Stimulated activated naive CD8-positive, alpha-beta T cell treated with anti-CD3 and anti-CD28 coated beads, Interleukin-15, Interleukin-2, amounts not matched to agents 100 ng/mL and 50 ng/mL, for 24 hours (primary cell): ENCODE measurements at regions not wholly inside any gene's neighbourhood (a gene's known extent, or its start where the extent isn't known, plus 50 kb on each side); places are given as distances from the start of the nearest gene placed in this dataset.

Experiments
- H3K27ac Mint-ChIP-seq: one replicate; pipeline ENCODE4 v1.8.0; 2021; ENCODE audit warnings: mild to moderate bottlenecking, mixed read lengths
- H3K27me3 Mint-ChIP-seq: one replicate; pipeline ENCODE4 v1.8.0; 2021; ENCODE audit warnings: mixed read lengths
- H3K36me3 Mint-ChIP-seq: one replicate; pipeline ENCODE4 v1.8.0; 2021; ENCODE audit warnings: low read depth, mixed read lengths
- H3K4me1 Mint-ChIP-seq: one replicate; pipeline ENCODE4 v1.8.0; 2021; ENCODE audit warnings: low read depth, mixed read lengths
- H3K4me3 Mint-ChIP-seq: one replicate; pipeline ENCODE4 v1.8.0; 2021; ENCODE audit warnings: mild to moderate bottlenecking, mixed read lengths
- H3K9me3 Mint-ChIP-seq: one replicate; pipeline ENCODE4 v1.8.0; 2021; ENCODE audit warnings: mixed read lengths

DNA sequence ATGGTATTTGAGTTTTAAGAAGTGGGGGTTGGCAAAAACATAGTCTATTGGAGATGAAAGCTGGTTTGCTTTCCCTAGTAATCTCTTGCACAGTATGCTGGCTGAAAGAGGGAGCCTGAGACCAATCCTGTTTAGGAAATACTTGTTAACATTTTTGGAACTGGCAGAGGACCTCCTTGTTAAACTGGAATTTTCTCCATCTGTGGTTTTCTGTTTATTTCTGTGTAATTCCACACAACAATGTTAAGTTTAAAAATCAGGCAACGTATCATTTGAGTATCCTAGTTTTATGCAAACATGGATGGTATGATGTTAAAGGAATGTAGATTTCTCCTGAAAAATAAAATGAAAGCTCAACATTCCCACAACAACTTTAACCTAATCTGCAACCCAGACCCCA is 536.0 kb upstream of the TBL1XR1 start:
- Mint-ChIP-seq H3K9me3 (peaks cover 4% of the 10 kb centered on the region), H3K4me3 (no peak overlapping the region), H3K27ac (no peak overlapping the region), H3K27me3 (no peaks in the 10 kb centered on the region), H3K4me1 (peaks cover 21% of the 10 kb centered on the region), H3K36me3 (no peaks in the 10 kb centered on the region)

DNA sequence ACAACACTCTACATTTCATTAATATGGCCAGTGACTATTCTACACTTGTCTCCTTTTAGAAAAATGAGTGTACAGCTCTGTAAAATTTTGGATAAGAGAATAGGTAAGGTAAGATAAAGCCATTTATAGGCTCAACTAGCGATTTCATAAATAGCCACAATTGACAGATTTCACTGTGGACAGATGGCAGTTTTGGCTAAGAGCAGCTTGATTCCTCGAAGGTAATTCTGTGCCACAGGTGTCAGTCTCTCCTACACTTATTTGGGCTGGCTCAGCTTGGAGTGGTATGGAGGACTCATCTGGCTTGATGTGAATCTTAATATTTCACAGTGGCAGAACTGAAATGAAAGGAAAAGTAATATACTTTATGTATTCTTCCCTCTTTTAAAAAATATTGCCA is 536.7 kb upstream of the TBL1XR1 start:
- Mint-ChIP-seq H3K27me3 (no peaks in the 10 kb centered on the region), H3K4me1 (peaks cover 18% of the 10 kb centered on the region), H3K9me3 (peaks cover under 1% of the 10 kb centered on the region), H3K27ac (no peak overlapping the region), H3K36me3 (no peaks in the 10 kb centered on the region), H3K4me3 (no peak overlapping the region)

DNA sequence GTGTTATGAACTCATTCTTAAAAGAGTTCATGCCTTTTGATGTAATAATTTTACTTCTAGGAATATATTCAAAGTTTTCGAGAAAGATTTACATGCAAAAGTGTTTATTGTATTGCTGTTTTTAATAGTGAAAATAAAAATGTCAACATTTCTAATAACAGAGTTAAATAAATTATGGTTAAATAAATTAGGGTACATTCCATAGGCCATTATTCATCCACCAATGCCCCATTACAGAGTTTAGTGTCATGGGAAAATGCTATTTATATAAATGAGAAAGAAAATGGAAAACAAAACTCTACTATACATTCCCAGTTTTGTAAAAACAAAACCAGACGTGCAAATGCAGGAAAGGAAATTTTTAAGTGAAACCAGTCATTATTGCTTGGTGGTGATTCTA is 538.1 kb upstream of the TBL1XR1 start:
- H3K27ac Mint-ChIP-seq: no peak overlapping the region
- H3K27me3 Mint-ChIP-seq: no peaks in the 10 kb centered on the region
- H3K36me3 Mint-ChIP-seq: no peaks in the 10 kb centered on the region
- H3K4me1 Mint-ChIP-seq: peaks cover 14% of the 10 kb centered on the region
- H3K4me3 Mint-ChIP-seq: no peak overlapping the region
- H3K9me3 Mint-ChIP-seq: no peaks in the 10 kb centered on the region

GRCh38 chr3:177739461-177739860 is 542.2 kb upstream of the TBL1XR1 start:
- H3K9me3 Mint-ChIP-seq: no peaks in the 10 kb centered on the region
- no peaks in the 10 kb centered on the region for H3K36me3 Mint-ChIP-seq
- no peaks in the 10 kb centered on the region for H3K4me1 Mint-ChIP-seq
- H3K27ac Mint-ChIP-seq: no peak overlapping the region
- H3K4me3 Mint-ChIP-seq: no peak overlapping the region
- H3K27me3 Mint-ChIP-seq: no peaks in the 10 kb centered on the region

- Mint-ChIP-seq H3K9me3 (no peaks in the 10 kb centered on the region), H3K27ac (no peak overlapping the region), H3K4me1 (no peaks in the 10 kb centered on the region), H3K27me3 (no peaks in the 10 kb centered on the region), H3K36me3 (no peaks in the 10 kb centered on the region), H3K4me3 (no peak overlapping the region)
These were observed 543.0 kb upstream of the TBL1XR1 start for GRCh38 chr3:177740254-177740653.

DNA sequence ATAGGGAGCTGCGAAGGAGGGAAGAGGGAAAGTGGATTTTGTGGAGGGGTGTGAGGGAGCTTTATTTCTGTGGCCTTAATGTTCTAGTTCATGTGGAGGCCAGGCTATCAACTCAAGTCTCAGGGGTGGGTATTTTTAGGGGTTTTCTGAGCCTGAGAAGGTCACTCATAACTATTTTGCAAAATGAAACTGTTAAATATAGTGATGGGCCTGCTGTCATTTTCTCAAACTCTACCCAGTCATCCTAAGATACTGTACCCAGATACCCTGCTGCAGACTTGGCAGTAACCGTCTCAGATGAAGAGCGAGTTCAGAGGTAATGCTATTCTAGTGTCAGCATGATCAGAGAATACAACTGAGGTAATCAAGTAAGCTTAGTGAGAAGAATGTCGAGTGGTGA is 545.0 kb upstream of the TBL1XR1 start:
- no peaks in the 10 kb centered on the region for H3K27me3 Mint-ChIP-seq
- no peak overlapping the region for H3K4me3 Mint-ChIP-seq
- no peaks in the 10 kb centered on the region for H3K9me3 Mint-ChIP-seq
- H3K27ac Mint-ChIP-seq: no peak overlapping the region
- H3K4me1 Mint-ChIP-seq: no peaks in the 10 kb centered on the region
- H3K36me3 Mint-ChIP-seq: no peaks in the 10 kb centered on the region

DNA sequence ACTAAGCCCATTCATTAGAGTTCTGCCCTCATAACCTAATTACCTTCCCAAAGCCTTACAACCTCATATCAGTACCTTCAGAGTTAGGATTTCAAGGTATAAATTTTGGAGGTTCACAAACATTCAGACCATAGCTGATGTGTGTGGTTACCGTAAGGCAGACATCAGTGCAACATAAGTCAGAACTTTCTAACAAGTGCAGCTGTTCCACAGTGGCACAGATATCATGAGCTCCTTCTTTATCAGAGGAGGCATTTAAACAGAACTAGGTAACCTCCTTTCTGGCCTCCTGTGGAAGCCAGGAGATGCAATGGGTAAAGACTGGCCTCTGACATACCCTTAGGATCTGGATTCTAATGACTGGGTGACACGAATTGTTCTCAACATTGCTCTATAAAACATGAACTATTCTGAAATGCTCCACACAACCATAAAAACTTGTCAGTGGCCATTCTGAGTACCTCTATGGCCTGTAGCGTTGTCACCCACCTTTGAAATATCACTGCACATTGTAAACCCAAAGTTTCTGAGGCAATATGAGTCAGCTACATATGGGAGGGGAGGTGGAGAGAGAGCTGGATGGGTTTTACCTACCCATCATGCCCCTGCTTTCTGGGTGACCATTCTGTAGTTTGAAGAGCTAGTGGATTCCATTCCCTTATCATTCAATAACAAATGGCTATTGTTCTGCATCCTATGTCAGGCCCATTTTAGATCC is 546.0 kb upstream of the TBL1XR1 start:
- H3K4me1 Mint-ChIP-seq: no peaks in the 10 kb centered on the region
- H3K36me3 Mint-ChIP-seq: no peaks in the 10 kb centered on the region
- no peak overlapping the region for H3K4me3 Mint-ChIP-seq
- H3K27me3 Mint-ChIP-seq: no peaks in the 10 kb centered on the region
- H3K9me3 Mint-ChIP-seq: no peaks in the 10 kb centered on the region
- H3K27ac Mint-ChIP-seq: no peak overlapping the region

DNA sequence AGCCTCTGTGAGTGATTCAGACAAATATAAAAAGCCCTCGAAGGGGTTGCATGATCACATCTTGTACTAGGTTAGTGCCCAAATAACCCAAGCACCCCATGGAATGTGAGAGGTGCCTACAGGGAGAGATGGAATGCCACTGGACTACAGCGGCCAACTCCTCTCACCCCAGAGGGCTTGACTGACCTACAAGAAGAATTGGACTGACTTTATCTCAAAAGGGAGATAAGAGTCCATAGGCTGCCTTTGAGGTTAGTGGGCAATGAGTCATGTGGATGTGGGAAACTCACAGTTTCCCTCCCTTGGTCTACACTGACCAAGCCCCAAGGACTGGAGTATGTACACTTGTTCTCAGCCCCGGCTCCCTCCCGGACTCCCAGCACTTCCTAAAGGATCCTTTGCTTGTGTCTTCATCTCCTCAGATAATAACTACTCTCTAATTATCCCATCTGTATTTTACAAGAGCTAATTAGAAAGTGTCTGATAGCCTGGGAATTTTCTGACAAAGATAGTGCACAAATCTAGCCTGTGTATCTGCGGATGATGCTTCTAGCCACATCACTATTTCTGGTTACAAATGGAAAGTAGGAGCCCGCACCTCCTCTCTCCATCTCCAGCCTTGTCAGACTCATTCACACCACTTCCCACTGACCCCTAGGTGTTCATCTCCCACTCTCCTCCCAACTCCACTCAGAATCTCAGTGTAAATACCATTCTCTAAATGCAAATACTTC is 547.8 kb upstream of the TBL1XR1 start:
- H3K9me3 Mint-ChIP-seq: no peaks in the 10 kb centered on the region
- H3K36me3 Mint-ChIP-seq: no peaks in the 10 kb centered on the region
- H3K4me1 Mint-ChIP-seq: no peaks in the 10 kb centered on the region
- no peak overlapping the region for H3K4me3 Mint-ChIP-seq
- H3K27me3 Mint-ChIP-seq: no peaks in the 10 kb centered on the region
- no peak overlapping the region for H3K27ac Mint-ChIP-seq

GRCh38 chr3:177745607-177746005 is 548.3 kb upstream of the TBL1XR1 start:
- H3K9me3 Mint-ChIP-seq: no peaks in the 10 kb centered on the region
- no peaks in the 10 kb centered on the region for H3K4me1 Mint-ChIP-seq
- H3K4me3 Mint-ChIP-seq: no peak overlapping the region

DNA sequence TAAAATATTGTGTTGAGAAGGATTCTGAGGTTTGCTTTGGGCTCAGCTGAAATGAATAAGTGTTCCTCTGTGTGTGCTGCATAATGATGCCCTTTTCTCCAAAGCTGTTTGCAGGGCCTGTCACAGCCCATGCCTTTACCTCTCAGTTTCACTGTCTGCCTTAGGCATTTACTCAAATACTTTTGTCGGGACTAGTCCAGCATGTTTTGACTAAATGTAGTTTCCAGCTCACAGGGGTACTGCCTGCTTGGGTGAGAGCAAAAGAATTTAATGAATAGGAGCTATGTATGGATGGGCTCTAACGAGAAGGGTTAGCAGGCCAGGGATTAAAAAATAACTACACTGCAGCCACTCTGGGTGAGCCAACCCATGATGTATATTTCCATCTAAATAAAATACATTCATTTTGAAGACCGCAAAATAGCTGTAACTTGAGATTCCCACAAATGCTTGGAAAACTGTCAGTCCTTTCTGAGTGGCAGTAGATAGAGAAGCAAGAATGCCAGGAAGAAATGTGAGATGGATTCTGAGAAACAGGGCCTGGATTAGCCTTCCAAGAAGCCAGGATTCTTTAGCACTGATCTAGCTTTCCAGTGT is 549.2 kb upstream of the TBL1XR1 start:
- no peaks in the 10 kb centered on the region for H3K27me3 Mint-ChIP-seq
- no peaks in the 10 kb centered on the region for H3K36me3 Mint-ChIP-seq
- no peak overlapping the region for H3K27ac Mint-ChIP-seq
- H3K9me3 Mint-ChIP-seq: no peaks in the 10 kb centered on the region
- no peaks in the 10 kb centered on the region for H3K4me1 Mint-ChIP-seq
- H3K4me3 Mint-ChIP-seq: no peak overlapping the region

More at GRCh38 chr3:177745607-177746005, 548.3 kb upstream of the TBL1XR1 start:
- H3K27ac Mint-ChIP-seq: no peak overlapping the region
- no peaks in the 10 kb centered on the region for H3K27me3 Mint-ChIP-seq
- no peaks in the 10 kb centered on the region for H3K36me3 Mint-ChIP-seq

DNA sequence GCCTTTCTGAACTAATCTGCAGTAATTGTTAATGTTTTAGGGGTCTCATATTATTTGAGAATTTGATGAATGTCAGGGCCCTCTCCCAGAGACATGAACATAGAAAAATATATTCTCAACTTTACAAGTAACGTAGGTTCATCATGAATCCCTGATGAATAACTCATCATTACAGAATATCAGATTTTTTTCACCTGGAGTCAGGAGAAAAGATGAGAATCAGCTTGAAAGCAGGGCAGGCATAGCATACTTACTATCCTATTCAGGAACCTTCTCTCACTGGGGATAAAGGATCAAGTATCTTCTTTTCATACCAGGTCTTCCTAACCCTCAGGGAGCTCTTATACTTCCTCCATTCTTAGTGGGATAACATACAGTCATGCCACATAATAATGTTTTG is 552.6 kb upstream of the TBL1XR1 start:
- H3K36me3 Mint-ChIP-seq: no peaks in the 10 kb centered on the region

DNA sequence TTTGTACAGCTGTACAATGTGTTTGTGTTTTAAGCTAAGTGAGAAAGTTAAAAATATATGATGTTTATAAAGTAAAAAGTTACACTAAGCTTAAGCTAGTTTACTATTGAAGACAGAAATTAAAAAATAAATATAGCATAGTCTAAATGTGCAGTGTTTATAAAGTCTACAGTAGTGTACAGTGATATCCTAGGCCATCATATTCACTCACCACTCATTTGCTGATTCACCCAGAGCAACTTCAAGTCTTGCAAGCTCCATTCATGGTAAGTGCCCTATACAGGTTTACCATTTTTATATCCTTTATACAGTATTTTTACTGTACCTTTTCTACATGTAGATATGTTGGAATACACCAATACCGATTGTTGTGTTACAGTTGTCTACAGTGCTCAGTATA is 553.2 kb upstream of the TBL1XR1 start:
- Mint-ChIP-seq H3K4me3 (no peak overlapping the region), H3K4me1 (peaks cover 6% of the 10 kb centered on the region), H3K27ac (no peak overlapping the region), H3K36me3 (no peaks in the 10 kb centered on the region), H3K9me3 (no peaks in the 10 kb centered on the region), H3K27me3 (no peaks in the 10 kb centered on the region)

More for the DNA sequence above, 552.6 kb upstream of the TBL1XR1 start:
- Mint-ChIP-seq H3K9me3 (no peaks in the 10 kb centered on the region), H3K27me3 (no peaks in the 10 kb centered on the region), H3K4me1 (peaks cover 6% of the 10 kb centered on the region), H3K27ac (no peak overlapping the region), H3K4me3 (no peak overlapping the region)

GRCh38 chr3:177751770-177752169 is 554.5 kb upstream of the TBL1XR1 start:
- Mint-ChIP-seq H3K4me3 (no peak overlapping the region), H3K27me3 (no peaks in the 10 kb centered on the region), H3K9me3 (no peaks in the 10 kb centered on the region), H3K27ac (no peak overlapping the region), H3K4me1 (peaks cover 6% of the 10 kb centered on the region), H3K36me3 (no peaks in the 10 kb centered on the region)

- Mint-ChIP-seq H3K4me3 (no peak overlapping the region), H3K36me3 (no peaks in the 10 kb centered on the region), H3K27ac (no peak overlapping the region), H3K27me3 (no peaks in the 10 kb centered on the region), H3K9me3 (no peaks in the 10 kb centered on the region), H3K4me1 (peaks cover 6% of the 10 kb centered on the region)
These were observed 555.5 kb upstream of the TBL1XR1 start for GRCh38 chr3:177752831-177753230.

DNA sequence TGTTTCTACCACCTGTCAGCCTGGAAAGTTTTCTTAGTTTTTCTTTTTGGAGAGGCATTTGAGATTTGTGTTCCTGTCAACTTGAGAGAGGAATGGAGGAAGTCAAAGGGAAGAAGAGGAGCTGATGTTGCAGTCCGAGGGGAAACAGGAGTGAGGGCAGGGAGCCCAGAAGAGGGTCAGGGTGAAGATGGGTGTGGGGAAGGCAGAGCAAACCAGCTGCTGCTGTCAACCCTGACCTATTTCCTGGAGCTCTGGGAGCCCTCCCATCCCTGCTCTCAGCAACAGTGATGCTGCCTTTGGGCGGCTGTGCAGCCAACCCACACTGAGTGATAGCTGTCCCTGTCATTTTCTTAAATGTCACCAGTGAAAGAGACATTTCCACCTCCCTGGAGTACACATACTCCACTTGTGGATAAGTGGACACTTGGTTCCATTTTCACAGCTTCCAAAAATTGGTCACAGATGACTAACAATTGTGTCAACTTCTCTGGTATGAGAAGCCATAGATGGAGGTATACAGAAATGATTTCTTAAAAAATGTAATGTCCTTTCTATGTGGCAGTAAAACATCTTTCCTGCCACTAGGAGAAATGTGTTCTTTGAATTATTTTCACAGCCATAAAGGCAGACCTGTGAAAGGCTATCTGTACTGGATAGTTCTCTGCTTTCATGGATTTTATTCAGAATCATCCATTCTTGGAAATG is 556.3 kb upstream of the TBL1XR1 start:
- H3K9me3 Mint-ChIP-seq: no peaks in the 10 kb centered on the region
- H3K4me3 Mint-ChIP-seq: no peak overlapping the region
- H3K4me1 Mint-ChIP-seq: peaks cover 6% of the 10 kb centered on the region
- no peaks in the 10 kb centered on the region for H3K36me3 Mint-ChIP-seq
- no peak overlapping the region for H3K27ac Mint-ChIP-seq
- H3K27me3 Mint-ChIP-seq: no peaks in the 10 kb centered on the region
